GM21381 (cell line): ENCODE measurements at regions not wholly inside any gene's neighbourhood (a gene's known extent, or its start where the extent isn't known, plus 50 kb on each side); places are given as distances from the start of the nearest gene placed in this dataset.

Experiments used
- ATAC-seq: cut with Tn5 transposase; IDR thresholded peaks from one replicate; pipeline ENCODE4 v1.9.1; 2021; ENCODE audit warnings: mild to moderate bottlenecking, moderate library complexity; ENCODE audit not compliant: unreplicated experiment

GRCh38 chr2:83584672-83585071 lies 874.4 kb downstream of the SUCLG1 start:
- ATAC-seq = no peak

GRCh38 chr2:83582589-83582988 lies 876.5 kb downstream of the SUCLG1 start:
- ATAC-seq = no peak

- ATAC-seq = no peak
Measured at GRCh38 chr2:83579507-83579906, 879.6 kb downstream of the SUCLG1 start.

GRCh38 chr2:83578405-83578804 lies 880.7 kb downstream of the SUCLG1 start:
- no peak for ATAC-seq

GRCh38 chr2:83574614-83575013 lies 884.5 kb downstream of the SUCLG1 start:
- no peak for ATAC-seq

- no peak for ATAC-seq
Measured at GRCh38 chr2:83573060-83573459, 886.0 kb downstream of the SUCLG1 start.

- no peak for ATAC-seq
Measured at GRCh38 chr2:83572400-83572799, 886.7 kb downstream of the SUCLG1 start.

- no peak for ATAC-seq
Measured at GRCh38 chr2:83567551-83567950, 891.5 kb downstream of the SUCLG1 start.

GRCh38 chr2:83565626-83566025 lies 893.5 kb downstream of the SUCLG1 start:
- no peak for ATAC-seq

- no peak for ATAC-seq
Measured at GRCh38 chr2:83565181-83565580, 893.9 kb downstream of the SUCLG1 start.

GRCh38 chr2:83561592-83561991 lies 897.5 kb downstream of the SUCLG1 start:
- no peak for ATAC-seq

GRCh38 chr2:83536556-83536955 lies 922.5 kb downstream of the SUCLG1 start:
- ATAC-seq = no peak

- ATAC-seq = no peak
Measured at GRCh38 chr2:83534416-83534815, 924.7 kb downstream of the SUCLG1 start.

GRCh38 chr2:83531206-83531826 lies 927.8 kb downstream of the SUCLG1 start:
- no peak for ATAC-seq

- no peak for ATAC-seq
Measured at GRCh38 chr2:83528767-83529166, 930.3 kb downstream of the SUCLG1 start.

GRCh38 chr2:83522891-83523493 lies 936.1 kb downstream of the SUCLG1 start:
- ATAC-seq = no peak

- ATAC-seq = no peak
Measured at GRCh38 chr2:83517727-83518368, 941.2 kb downstream of the SUCLG1 start.

- ATAC-seq = no peak
Measured at GRCh38 chr2:83516503-83516902, 942.6 kb downstream of the SUCLG1 start.

GRCh38 chr2:83487451-83487850 lies 971.6 kb downstream of the SUCLG1 start:
- no peak for ATAC-seq

GRCh38 chr2:83481436-83481835 lies 977.6 kb downstream of the SUCLG1 start:
- no peak for ATAC-seq

- no peak for ATAC-seq
Measured at GRCh38 chr2:83478037-83478436, 981.0 kb downstream of the SUCLG1 start.

- no peak for ATAC-seq
Measured at GRCh38 chr2:83475371-83475770, 983.7 kb downstream of the SUCLG1 start.
